NCI-H82 (cell line): ENCODE measurements at regions not wholly inside any gene's neighbourhood (a gene's known extent, or its start where the extent isn't known, plus 50 kb on each side); places are given as distances from the start of the nearest gene placed in this dataset.

Experiments
- DNase-seq: peaks from one replicate; lab custom pipeline; 2025; lab: John Stamatoyannopoulos, UW

GRCh38 chr14:58947814-58948445 lies 240.5 kb upstream of the DAAM1 start:
- peak; percentile 23 for DNase-seq

GRCh38 chr14:58950555-58950954 lies 237.9 kb upstream of the DAAM1 start:
- no peak for DNase-seq

GRCh38 chr14:58951143-58951542 lies 237.3 kb upstream of the DAAM1 start:
- no peak for DNase-seq

GRCh38 chr14:58954052-58954451 lies 234.4 kb upstream of the DAAM1 start:
- DNase-seq: no peak

GRCh38 chr14:58954901-58955861 lies 233.3 kb upstream of the DAAM1 start:
- DNase-seq: no peak

GRCh38 chr14:58961045-58961731 lies 227.3 kb upstream of the DAAM1 start:
- DNase-seq: no peak

GRCh38 chr14:58963873-58964597 lies 224.4 kb upstream of the DAAM1 start:
- peak; percentile 30 for DNase-seq

- no peak for DNase-seq
These were observed 223.9 kb upstream of the DAAM1 start for GRCh38 chr14:58964598-58964928.

- DNase-seq: peak; percentile 57
These were observed 222.9 kb upstream of the DAAM1 start for GRCh38 chr14:58965601-58966000.

GRCh38 chr14:58966997-58967396 lies 221.5 kb upstream of the DAAM1 start:
- DNase-seq: no peak

GRCh38 chr14:58969951-58970751 lies 218.3 kb upstream of the DAAM1 start:
- peak; percentile 32 for DNase-seq

GRCh38 chr14:58972233-58973017 lies 216.0 kb upstream of the DAAM1 start:
- DNase-seq: no peak

- no peak for DNase-seq
These were observed 211.1 kb upstream of the DAAM1 start for GRCh38 chr14:58977366-58977765.

GRCh38 chr14:58978343-58978742 lies 210.1 kb upstream of the DAAM1 start:
- no peak for DNase-seq

- DNase-seq: no peak
These were observed 209.1 kb upstream of the DAAM1 start for GRCh38 chr14:58979325-58979724.

- no peak for DNase-seq
These were observed 206.6 kb upstream of the DAAM1 start for GRCh38 chr14:58981840-58982239.

- DNase-seq: no peak
These were observed 202.7 kb upstream of the DAAM1 start for GRCh38 chr14:58985786-58986185.

GRCh38 chr14:58987591-58987990 lies 200.9 kb upstream of the DAAM1 start:
- no peak for DNase-seq

GRCh38 chr14:58992935-58993334 lies 195.5 kb upstream of the DAAM1 start:
- DNase-seq: no peak

GRCh38 chr14:58994130-58994529 lies 194.3 kb upstream of the DAAM1 start:
- DNase-seq: no peak

- DNase-seq: no peak
These were observed 184.5 kb upstream of the DAAM1 start for GRCh38 chr14:59004012-59004411.
